Neural progenitor cell (in vitro differentiated cells): ENCODE measurements at regions not wholly inside any gene's neighbourhood (a gene's known extent, or its start where the extent isn't known, plus 50 kb on each side); places are given as distances from the start of the nearest gene placed in this dataset.

Experiments used
- DNase-seq: peaks from one replicate; pipeline ENCODE4 v3.0.0-alpha.2; 2016; ENCODE audit warnings: low spot score
- H2AFZ ChIP-seq: fragments of 200-600 bp; sonication (generic); replicated peaks from 2 replicates; pipeline ENCODE4 v1.6.1; 2016; ENCODE audit warnings: antibody characterized with exemption
- H3F3A ChIP-seq: fragments of 200-600 bp; sonication (generic); 2 replicates; pipeline ENCODE4 v1.6.1; 2016; ENCODE audit warnings: antibody characterized with exemption, low read depth
- H3K27ac ChIP-seq: fragments of 200-600 bp; sonication (generic); 2 replicates; pipeline ENCODE4 v1.5.1; 2016; ENCODE audit warnings: mild to moderate bottlenecking
- H3K27me3 ChIP-seq: fragments of 200-600 bp; sonication (generic); 2 replicates; pipeline ENCODE4 v1.6.1; 2016; ENCODE audit warnings: mild to moderate bottlenecking, moderate library complexity
- H3K36me3 ChIP-seq: fragments of 200-600 bp; sonication (generic); 2 replicates; pipeline ENCODE4 v1.5.1; 2016
- H3K4me1 ChIP-seq: fragments of 200-600 bp; sonication (generic); 2 replicates; pipeline ENCODE4 v1.6.1; 2016; ENCODE audit warnings: mixed run types
- H3K4me2 ChIP-seq: fragments of 200-600 bp; sonication (generic); 2 replicates; pipeline ENCODE4 v1.6.1; 2016
- H3K4me3 ChIP-seq: fragments of 200-600 bp; sonication (generic); 2 replicates; pipeline ENCODE4 v1.5.1; 2016
- H3K79me2 ChIP-seq: fragments of 200-600 bp; sonication (generic); 2 replicates; pipeline ENCODE4 v1.6.1; 2016; ENCODE audit warnings: low read depth
- H3K9ac ChIP-seq: fragments of 200-600 bp; sonication (generic); 2 replicates; pipeline ENCODE4 v1.6.1; 2016
- H3K9me3 ChIP-seq: fragments of 200-600 bp; sonication (generic); 2 replicates; pipeline ENCODE4 v1.5.1; 2016; ENCODE audit warnings: low read depth
- H4K20me1 ChIP-seq: fragments of 200-600 bp; sonication (generic); 2 replicates; pipeline ENCODE4 v1.6.1; 2016; ENCODE audit warnings: low read depth
- H3K27ac Mint-ChIP-seq: 3 replicates; pipeline ENCODE4 v1.8.0; 2021; ENCODE audit warnings: mixed read lengths
- H3K27me3 Mint-ChIP-seq: 2 replicates; pipeline ENCODE4 v1.8.0; 2022; ENCODE audit warnings: low read depth, mild to moderate bottlenecking, inconsistent platforms, moderate library complexity, mixed read lengths; ENCODE audit not compliant: insufficient read depth
- H3K36me3 Mint-ChIP-seq: 3 replicates; pipeline ENCODE4 v1.8.0; 2021; ENCODE audit warnings: mixed read lengths
- H3K4me1 Mint-ChIP-seq: 3 replicates; pipeline ENCODE4 v1.8.0; 2021; ENCODE audit warnings: mixed read lengths
- H3K4me3 Mint-ChIP-seq: 3 replicates; pipeline ENCODE4 v1.8.0; 2021; ENCODE audit warnings: mild to moderate bottlenecking, moderate library complexity, mixed read lengths
- H3K9me3 Mint-ChIP-seq: 3 replicates; pipeline ENCODE4 v1.8.0; 2020; ENCODE audit warnings: mixed read lengths
- EZH2 ChIP-seq: fragments of 200-600 bp; sonication (generic); IDR thresholded peaks from 2 replicates; pipeline ENCODE4 v1.6.1; 2017; ENCODE audit warnings: antibody characterized with exemption, mild to moderate bottlenecking, moderate library complexity
- EZH2phosphoT487 ChIP-seq: fragments of 200-600 bp; sonication (generic); IDR thresholded peaks from 2 replicates; pipeline ENCODE4 v1.6.1; 2017; ENCODE audit warnings: antibody characterized with exemption
- TF ChIP-seq, protein P1 (sequence below): fragments of 200-600 bp; sonication (generic); IDR thresholded peaks from 2 replicates; pipeline ENCODE4 v1.5.1; 2017; ENCODE audit warnings: antibody characterized with exemption, mild to moderate bottlenecking

GRCh38 chr5:3542769-3543168 lies 52.9 kb upstream of the IRX1 start:
- Histone ChIP-seq H3K9me3 (no peaks in the 10 kb centered on the region), H3K79me2 (no peaks in the 10 kb centered on the region), H4K20me1 (no peaks in the 10 kb centered on the region), H3K27ac (no peak overlapping the region), H3K4me2 (no peak overlapping the region), H2AFZ (no peak overlapping the region), H3K4me3 (no peak overlapping the region), H3K9ac (no peak overlapping the region), H3K36me3 (no peaks in the 10 kb centered on the region), H3K27me3 (no peaks in the 10 kb centered on the region), H3K4me1 (no peaks in the 10 kb centered on the region), H3F3A (no peaks in the 10 kb centered on the region)
- Mint-ChIP-seq H3K9me3 (no peaks in the 10 kb centered on the region), H3K27me3 (peaks cover 3% of the 10 kb centered on the region), H3K4me3 (no peak overlapping the region), H3K27ac (peak overlapping the region; percentile 39), H3K4me1 (no peaks in the 10 kb centered on the region), H3K36me3 (no peaks in the 10 kb centered on the region)
- no peak for DNase-seq
- TF ChIP-seq EZH2 (no peak), EZH2phosphoT487 (no peak)
- TF ChIP-seq, protein P1, sequence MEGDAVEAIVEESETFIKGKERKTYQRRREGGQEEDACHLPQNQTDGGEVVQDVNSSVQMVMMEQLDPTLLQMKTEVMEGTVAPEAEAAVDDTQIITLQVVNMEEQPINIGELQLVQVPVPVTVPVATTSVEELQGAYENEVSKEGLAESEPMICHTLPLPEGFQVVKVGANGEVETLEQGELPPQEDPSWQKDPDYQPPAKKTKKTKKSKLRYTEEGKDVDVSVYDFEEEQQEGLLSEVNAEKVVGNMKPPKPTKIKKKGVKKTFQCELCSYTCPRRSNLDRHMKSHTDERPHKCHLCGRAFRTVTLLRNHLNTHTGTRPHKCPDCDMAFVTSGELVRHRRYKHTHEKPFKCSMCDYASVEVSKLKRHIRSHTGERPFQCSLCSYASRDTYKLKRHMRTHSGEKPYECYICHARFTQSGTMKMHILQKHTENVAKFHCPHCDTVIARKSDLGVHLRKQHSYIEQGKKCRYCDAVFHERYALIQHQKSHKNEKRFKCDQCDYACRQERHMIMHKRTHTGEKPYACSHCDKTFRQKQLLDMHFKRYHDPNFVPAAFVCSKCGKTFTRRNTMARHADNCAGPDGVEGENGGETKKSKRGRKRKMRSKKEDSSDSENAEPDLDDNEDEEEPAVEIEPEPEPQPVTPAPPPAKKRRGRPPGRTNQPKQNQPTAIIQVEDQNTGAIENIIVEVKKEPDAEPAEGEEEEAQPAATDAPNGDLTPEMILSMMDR = no peak

DNA sequence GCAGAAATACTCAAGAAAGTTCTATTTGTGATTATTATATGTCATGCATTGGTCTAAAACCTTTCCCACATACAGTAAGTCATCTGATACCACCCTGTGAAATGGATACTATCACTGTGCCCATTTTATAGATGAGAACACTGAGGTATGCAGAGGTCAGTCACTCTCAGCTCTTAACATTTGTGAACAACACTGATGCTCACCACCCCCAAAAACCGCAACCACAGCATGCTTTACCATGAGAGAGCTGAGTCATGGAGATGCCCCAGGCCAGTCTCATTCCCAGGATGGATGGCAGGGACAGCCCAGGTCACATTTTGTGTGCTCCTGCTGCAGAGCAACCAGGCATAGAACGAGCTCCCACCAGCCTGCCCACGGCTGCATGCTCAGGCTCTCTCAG lies 53.5 kb upstream of the IRX1 start:
- Histone ChIP-seq H2AFZ (no peak overlapping the region), H3K36me3 (no peaks in the 10 kb centered on the region), H4K20me1 (no peaks in the 10 kb centered on the region), H3K27me3 (no peaks in the 10 kb centered on the region), H3K27ac (no peak overlapping the region), H3K9me3 (no peaks in the 10 kb centered on the region), H3K4me1 (no peaks in the 10 kb centered on the region), H3K9ac (no peak overlapping the region), H3K4me3 (no peak overlapping the region), H3F3A (no peaks in the 10 kb centered on the region), H3K79me2 (no peaks in the 10 kb centered on the region), H3K4me2 (no peak overlapping the region)
- Mint-ChIP-seq H3K4me3 (no peak overlapping the region), H3K4me1 (no peaks in the 10 kb centered on the region), H3K27ac (no peak overlapping the region), H3K36me3 (no peaks in the 10 kb centered on the region), H3K9me3 (no peaks in the 10 kb centered on the region), H3K27me3 (peaks cover 5% of the 10 kb centered on the region)
- TF ChIP-seq, protein P1 = no peak
- TF ChIP-seq EZH2 (no peak), EZH2phosphoT487 (no peak)
- DNase-seq = no peak

GRCh38 chr5:3538886-3539285 lies 56.7 kb upstream of the IRX1 start:
- Histone ChIP-seq H3K4me2 (no peak overlapping the region), H4K20me1 (no peaks in the 10 kb centered on the region), H3K79me2 (no peaks in the 10 kb centered on the region), H3K9ac (no peak overlapping the region), H3K9me3 (no peaks in the 10 kb centered on the region), H3K27ac (no peak overlapping the region), H3K36me3 (no peaks in the 10 kb centered on the region), H2AFZ (no peak overlapping the region), H3K27me3 (no peaks in the 10 kb centered on the region), H3F3A (no peaks in the 10 kb centered on the region), H3K4me1 (no peaks in the 10 kb centered on the region), H3K4me3 (no peak overlapping the region)
- Mint-ChIP-seq H3K4me1 (no peaks in the 10 kb centered on the region), H3K4me3 (no peak overlapping the region), H3K27me3 (peaks cover 8% of the 10 kb centered on the region), H3K9me3 (peaks cover 11% of the 10 kb centered on the region), H3K36me3 (no peaks in the 10 kb centered on the region), H3K27ac (no peak overlapping the region)
- no peak for DNase-seq
- TF ChIP-seq, protein P1 = no peak
- TF ChIP-seq EZH2 = no peak
- no peak for TF ChIP-seq EZH2phosphoT487

- H3K9ac ChIP-seq = no peak overlapping the region
- no peak overlapping the region for H3K4me3 ChIP-seq
- Mint-ChIP-seq H3K4me1 (no peaks in the 10 kb centered on the region), H3K36me3 (no peaks in the 10 kb centered on the region), H3K27me3 (peaks cover 8% of the 10 kb centered on the region), H3K4me3 (no peak overlapping the region), H3K27ac (no peak overlapping the region), H3K9me3 (peaks cover 13% of the 10 kb centered on the region)
- H2AFZ ChIP-seq = no peak overlapping the region
- no peak overlapping the region for H3K4me2 ChIP-seq
- H3K79me2 ChIP-seq = no peaks in the 10 kb centered on the region
- no peaks in the 10 kb centered on the region for H3K36me3 ChIP-seq
- TF ChIP-seq EZH2 = no peak
- no peak for TF ChIP-seq EZH2phosphoT487
- TF ChIP-seq, protein P1 = no peak
- no peaks in the 10 kb centered on the region for H4K20me1 ChIP-seq
- no peaks in the 10 kb centered on the region for H3F3A ChIP-seq
- H3K27ac ChIP-seq = no peak overlapping the region
- no peak for DNase-seq
- no peaks in the 10 kb centered on the region for H3K4me1 ChIP-seq
- H3K9me3 ChIP-seq = no peaks in the 10 kb centered on the region
- H3K27me3 ChIP-seq = no peaks in the 10 kb centered on the region
Observed at GRCh38 chr5:3537942-3538341, 57.7 kb upstream of the IRX1 start.
